ENCODE measurements at regions not wholly inside any gene's neighbourhood (a gene's known extent, or its start where the extent isn't known, plus 50 kb on each side); places are given as distances from the start of the nearest gene placed in this dataset.

DNA sequence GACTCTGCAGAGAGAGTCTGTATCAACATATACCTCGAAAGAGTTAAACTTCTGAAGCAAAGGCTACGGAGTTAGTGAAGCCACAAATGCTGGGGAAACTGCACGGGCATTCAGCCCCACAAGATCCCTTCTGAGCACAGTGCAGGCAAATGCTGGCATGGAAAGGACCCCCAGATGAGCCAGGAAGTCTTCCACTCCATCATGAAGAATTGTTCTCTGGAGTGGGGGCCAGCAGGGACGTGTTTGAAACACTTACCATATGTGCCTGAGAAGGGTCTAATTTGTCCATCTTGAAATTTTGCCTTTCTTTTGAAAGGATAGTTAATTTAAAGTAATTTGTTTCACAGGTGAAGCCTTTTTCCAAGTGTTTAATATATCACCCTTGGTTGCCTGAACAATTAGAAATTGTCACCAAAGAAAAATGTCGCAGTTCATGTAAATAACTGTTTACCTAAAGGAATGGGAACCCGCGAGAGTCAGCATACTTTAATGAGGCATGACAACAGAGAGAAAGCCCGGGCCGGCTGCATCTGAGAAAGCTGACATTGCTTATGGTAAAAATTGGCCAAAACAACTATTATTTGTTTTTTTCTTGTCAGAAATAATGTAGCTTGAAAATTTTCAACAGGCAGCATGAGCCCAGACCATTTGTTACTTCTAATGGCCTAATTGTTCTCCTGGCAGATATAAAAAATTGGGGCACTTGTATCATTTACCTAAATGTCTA lies 287.6 kb upstream of the MGMT start:
- no peak for TF ChIP-seq TAF15 (IDR thresholded peaks at IDR 0.05; ENCODE audit: low read depth, low read length)
- TF ChIP-seq, protein P1, sequence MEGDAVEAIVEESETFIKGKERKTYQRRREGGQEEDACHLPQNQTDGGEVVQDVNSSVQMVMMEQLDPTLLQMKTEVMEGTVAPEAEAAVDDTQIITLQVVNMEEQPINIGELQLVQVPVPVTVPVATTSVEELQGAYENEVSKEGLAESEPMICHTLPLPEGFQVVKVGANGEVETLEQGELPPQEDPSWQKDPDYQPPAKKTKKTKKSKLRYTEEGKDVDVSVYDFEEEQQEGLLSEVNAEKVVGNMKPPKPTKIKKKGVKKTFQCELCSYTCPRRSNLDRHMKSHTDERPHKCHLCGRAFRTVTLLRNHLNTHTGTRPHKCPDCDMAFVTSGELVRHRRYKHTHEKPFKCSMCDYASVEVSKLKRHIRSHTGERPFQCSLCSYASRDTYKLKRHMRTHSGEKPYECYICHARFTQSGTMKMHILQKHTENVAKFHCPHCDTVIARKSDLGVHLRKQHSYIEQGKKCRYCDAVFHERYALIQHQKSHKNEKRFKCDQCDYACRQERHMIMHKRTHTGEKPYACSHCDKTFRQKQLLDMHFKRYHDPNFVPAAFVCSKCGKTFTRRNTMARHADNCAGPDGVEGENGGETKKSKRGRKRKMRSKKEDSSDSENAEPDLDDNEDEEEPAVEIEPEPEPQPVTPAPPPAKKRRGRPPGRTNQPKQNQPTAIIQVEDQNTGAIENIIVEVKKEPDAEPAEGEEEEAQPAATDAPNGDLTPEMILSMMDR (IDR thresholded peaks at IDR 0.05 in 2 of 3, conservative IDR thresholded peaks at IDR 0.05 in 1 of 3; ENCODE audit: insufficient read depth in 2 of 3, low read depth in 1 of 3, low read length in 3 of 3): no peak
- no peak for TF ChIP-seq JUND (IDR thresholded peaks at IDR 0.05; ENCODE audit: borderline replicate concordance, low read depth, low read length)
- TF ChIP-seq JUND (tag; IDR thresholded peaks at IDR 0.05; ENCODE audit: borderline replicate concordance, low read depth, low read length): no peak
- no peak for TF ChIP-seq SPI1 (IDR thresholded peaks at IDR 0.05; ENCODE audit: borderline replicate concordance, low read depth, low read length)
- no peak for TF ChIP-seq NCOA2 (IDR thresholded peaks at IDR 0.05; ENCODE audit: partially characterized antibody in 2 of 2)
- no peak for TF ChIP-seq ZNF239 (CRISPR knock-in tag; IDR thresholded peaks at IDR 0.05)
- TF ChIP-seq ILK (tag; IDR thresholded peaks at IDR 0.05; ENCODE audit: borderline replicate concordance, low read depth): no peak
- no peak for TF ChIP-seq ESRRA (IDR thresholded peaks at IDR 0.05; ENCODE audit: borderline replicate concordance, low read depth)
- TF ChIP-seq FOXA1 (IDR thresholded peaks at IDR 0.05; ENCODE audit: borderline replicate concordance): no peak
- TF ChIP-seq ZNF274 (IDR thresholded peaks at IDR 0.05; ENCODE audit: borderline replicate concordance, low read depth, low read length): no peak
- no peak for TF ChIP-seq KDM5B (IDR thresholded peaks at IDR 0.05; ENCODE audit: insufficient replicate concordance, low read depth, low read length)
- no peak for TF ChIP-seq CHD2 (IDR thresholded peaks at IDR 0.05; ENCODE audit: low read depth, low read length)

Measured in K562 (cell line).